ENCODE measurements at regions not wholly inside any gene's neighbourhood (a gene's known extent, or its start where the extent isn't known, plus 50 kb on each side); places are given as distances from the start of the nearest gene placed in this dataset.
A peak's percentile ranks its signal among the peaks of the same experiment; 100 is the strongest.

- Histone ChIP-seq H3K27me3 (ENCODE audit: insufficient read depth) (no peaks in the 10 kb centered on the region), H3K4me2 (no peak overlapping the region), H2AFZ (0 out of 2 replicates have a peak overlapping the region, but pooled peaks have one; percentile 23), H3K79me2 (replicated peaks; ENCODE audit: insufficient read depth) (no peaks in the 10 kb centered on the region), H3K4me3 (no peak overlapping the region), H3K36me3 (ENCODE audit: insufficient read depth) (no peaks in the 10 kb centered on the region), H3K4me1 (ENCODE audit: insufficient read depth) (no peaks in the 10 kb centered on the region), H3K27ac (ENCODE audit: low read depth) (no peak overlapping the region), H4K20me1 (replicated peaks; ENCODE audit: insufficient read depth) (no peaks in the 10 kb centered on the region), H3K9me2 (ENCODE audit: insufficient read depth) (peaks cover 5% of the 10 kb centered on the region; the same call in 1 of the 2 replicates), H3F3A (replicated peaks; ENCODE audit: low read depth) (no peaks in the 10 kb centered on the region)
- Mint-ChIP-seq H3K27me3 (ENCODE audit: insufficient read depth, low read depth, poor library complexity) (peaks cover 2% of the 10 kb centered on the region), H3K36me3 (ENCODE audit: low read depth) (no peaks in the 10 kb centered on the region), H3K27ac (no peak overlapping the region), H3K4me1 (no peaks in the 10 kb centered on the region), H3K4me3 (no peak overlapping the region), H3K9me3 (peaks cover 3% of the 10 kb centered on the region; the same call in 1 of the 3 replicates)
- TF ChIP-seq EZH2 (IDR thresholded peaks at IDR 0.05; ENCODE audit: low read depth, unreplicated experiment) (no peak), REST (IDR thresholded peaks at IDR 0.05; ENCODE audit: unreplicated experiment) (no peak), NANOG (IDR thresholded peaks at IDR 0.05; ENCODE audit: borderline replicate concordance) (no peak), POLR2AphosphoS5 (IDR thresholded peaks at IDR 0.05; ENCODE audit: low read depth) (no peak), JUNB (IDR thresholded peaks at IDR 0.05; ENCODE audit: unreplicated experiment) (no peak), ZNF331 (CRISPR knock-in tag; IDR thresholded peaks at IDR 0.05; ENCODE audit: low read depth) (no peak), ZNF114 (CRISPR knock-in tag; IDR thresholded peaks at IDR 0.05) (no peak), STAT1 (IDR thresholded peaks at IDR 0.05; ENCODE audit: unreplicated experiment) (no peak), EZH2phosphoT487 (IDR thresholded peaks at IDR 0.05; ENCODE audit: unreplicated experiment) (no peak), CREB1 (CRISPR knock-in tag; IDR thresholded peaks at IDR 0.05; ENCODE audit: low read depth) (no peak), CTCF (conservative IDR thresholded peaks at IDR 0.05; ENCODE audit: low read depth in 2 of 2) (no peak)
- TF ChIP-seq, protein P1, sequence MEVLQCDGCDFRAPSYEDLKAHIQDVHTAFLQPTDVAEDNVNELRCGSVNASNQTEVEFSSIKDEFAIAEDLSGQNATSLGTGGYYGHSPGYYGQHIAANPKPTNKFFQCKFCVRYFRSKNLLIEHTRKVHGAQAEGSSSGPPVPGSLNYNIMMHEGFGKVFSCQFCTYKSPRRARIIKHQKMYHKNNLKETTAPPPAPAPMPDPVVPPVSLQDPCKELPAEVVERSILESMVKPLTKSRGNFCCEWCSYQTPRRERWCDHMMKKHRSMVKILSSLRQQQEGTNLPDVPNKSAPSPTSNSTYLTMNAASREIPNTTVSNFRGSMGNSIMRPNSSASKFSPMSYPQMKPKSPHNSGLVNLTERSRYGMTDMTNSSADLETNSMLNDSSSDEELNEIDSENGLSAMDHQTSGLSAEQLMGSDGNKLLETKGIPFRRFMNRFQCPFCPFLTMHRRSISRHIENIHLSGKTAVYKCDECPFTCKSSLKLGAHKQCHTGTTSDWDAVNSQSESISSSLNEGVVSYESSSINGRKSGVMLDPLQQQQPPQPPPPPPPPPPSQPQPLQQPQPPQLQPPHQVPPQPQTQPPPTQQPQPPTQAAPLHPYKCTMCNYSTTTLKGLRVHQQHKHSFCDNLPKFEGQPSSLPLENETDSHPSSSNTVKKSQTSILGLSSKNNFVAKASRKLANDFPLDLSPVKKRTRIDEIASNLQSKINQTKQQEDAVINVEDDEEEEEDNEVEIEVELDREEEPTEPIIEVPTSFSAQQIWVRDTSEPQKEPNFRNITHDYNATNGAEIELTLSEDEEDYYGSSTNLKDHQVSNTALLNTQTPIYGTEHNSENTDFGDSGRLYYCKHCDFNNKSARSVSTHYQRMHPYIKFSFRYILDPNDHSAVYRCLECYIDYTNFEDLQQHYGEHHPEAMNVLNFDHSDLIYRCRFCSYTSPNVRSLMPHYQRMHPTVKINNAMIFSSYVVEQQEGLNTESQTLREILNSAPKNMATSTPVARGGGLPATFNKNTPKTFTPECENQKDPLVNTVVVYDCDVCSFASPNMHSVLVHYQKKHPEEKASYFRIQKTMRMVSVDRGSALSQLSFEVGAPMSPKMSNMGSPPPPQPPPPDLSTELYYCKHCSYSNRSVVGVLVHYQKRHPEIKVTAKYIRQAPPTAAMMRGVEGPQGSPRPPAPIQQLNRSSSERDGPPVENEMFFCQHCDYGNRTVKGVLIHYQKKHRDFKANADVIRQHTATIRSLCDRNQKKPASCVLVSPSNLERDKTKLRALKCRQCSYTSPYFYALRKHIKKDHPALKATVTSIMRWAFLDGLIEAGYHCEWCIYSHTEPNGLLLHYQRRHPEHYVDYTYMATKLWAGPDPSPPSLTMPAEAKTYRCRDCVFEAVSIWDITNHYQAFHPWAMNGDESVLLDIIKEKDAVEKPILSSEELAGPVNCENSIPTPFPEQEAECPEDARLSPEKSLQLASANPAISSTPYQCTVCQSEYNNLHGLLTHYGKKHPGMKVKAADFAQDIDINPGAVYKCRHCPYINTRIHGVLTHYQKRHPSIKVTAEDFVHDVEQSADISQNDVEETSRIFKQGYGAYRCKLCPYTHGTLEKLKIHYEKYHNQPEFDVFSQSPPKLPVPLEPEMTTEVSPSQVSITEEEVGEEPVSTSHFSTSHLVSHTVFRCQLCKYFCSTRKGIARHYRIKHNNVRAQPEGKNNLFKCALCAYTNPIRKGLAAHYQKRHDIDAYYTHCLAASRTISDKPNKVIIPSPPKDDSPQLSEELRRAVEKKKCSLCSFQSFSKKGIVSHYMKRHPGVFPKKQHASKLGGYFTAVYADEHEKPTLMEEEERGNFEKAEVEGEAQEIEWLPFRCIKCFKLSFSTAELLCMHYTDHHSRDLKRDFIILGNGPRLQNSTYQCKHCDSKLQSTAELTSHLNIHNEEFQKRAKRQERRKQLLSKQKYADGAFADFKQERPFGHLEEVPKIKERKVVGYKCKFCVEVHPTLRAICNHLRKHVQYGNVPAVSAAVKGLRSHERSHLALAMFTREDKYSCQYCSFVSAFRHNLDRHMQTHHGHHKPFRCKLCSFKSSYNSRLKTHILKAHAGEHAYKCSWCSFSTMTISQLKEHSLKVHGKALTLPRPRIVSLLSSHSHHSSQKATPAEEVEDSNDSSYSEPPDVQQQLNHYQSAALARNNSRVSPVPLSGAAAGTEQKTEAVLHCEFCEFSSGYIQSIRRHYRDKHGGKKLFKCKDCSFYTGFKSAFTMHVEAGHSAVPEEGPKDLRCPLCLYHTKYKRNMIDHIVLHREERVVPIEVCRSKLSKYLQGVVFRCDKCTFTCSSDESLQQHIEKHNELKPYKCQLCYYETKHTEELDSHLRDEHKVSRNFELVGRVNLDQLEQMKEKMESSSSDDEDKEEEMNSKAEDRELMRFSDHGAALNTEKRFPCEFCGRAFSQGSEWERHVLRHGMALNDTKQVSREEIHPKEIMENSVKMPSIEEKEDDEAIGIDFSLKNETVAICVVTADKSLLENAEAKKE (CRISPR knock-in tag; IDR thresholded peaks at IDR 0.05), result no peak
- TF ChIP-seq, protein P2, sequence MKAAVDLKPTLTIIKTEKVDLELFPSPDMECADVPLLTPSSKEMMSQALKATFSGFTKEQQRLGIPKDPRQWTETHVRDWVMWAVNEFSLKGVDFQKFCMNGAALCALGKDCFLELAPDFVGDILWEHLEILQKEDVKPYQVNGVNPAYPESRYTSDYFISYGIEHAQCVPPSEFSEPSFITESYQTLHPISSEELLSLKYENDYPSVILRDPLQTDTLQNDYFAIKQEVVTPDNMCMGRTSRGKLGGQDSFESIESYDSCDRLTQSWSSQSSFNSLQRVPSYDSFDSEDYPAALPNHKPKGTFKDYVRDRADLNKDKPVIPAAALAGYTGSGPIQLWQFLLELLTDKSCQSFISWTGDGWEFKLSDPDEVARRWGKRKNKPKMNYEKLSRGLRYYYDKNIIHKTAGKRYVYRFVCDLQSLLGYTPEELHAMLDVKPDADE (IDR thresholded peaks at IDR 0.05), result no peak
- DNase-seq (ENCODE audit: low spot score), result no peak
- no peak for ATAC-seq
Observed at GRCh38 chr9:73470766-73471165, 319.1 kb downstream of the ANXA1 start.
